ENCODE measurements at regions not wholly inside any gene's neighbourhood (a gene's known extent, or its start where the extent isn't known, plus 50 kb on each side); places are given as distances from the start of the nearest gene placed in this dataset.

DNA sequence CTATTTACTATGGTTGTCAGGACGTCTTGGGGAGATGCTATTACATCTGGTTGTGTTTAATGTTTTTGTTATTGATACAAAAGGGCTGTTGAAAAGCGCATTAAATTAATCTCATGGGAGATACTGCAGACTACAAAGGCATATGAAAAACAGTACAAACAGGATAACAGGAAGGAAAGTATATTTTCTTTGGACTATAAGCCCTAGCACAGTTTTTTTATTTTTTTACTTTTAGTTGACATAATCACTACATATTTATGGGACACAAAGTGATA is 341.3 kb downstream of the ARL4A start:
- no peak for ATAC-seq
- no peak overlapping the region for H3K27ac ChIP-seq
- WGBS, 2 donors (ENCODE audit: low coverage in 1 of 2) = 45 to 68% methylated on average over 2 of the region's 2 CpGs

DNA sequence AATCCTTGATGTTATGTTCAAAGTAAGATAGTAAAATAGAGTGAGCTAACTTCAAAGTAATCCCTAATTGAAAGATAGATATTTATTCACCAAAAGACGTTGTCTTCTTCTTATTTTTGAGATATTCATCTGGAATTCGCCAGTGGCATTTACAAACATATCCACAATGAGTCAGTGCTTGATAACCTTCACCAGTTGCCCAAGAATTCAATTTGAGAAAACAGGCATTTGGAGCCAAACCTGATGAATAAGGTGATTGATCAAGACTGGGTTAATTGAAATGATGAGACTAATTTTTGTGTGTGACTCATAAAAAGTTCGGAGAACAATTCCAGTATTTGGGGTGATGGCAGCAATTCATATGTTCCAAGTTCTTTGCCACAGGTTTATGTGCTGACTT is 344.0 kb downstream of the ARL4A start:
- no peaks in the 10 kb centered on the region for H3K4me1 ChIP-seq
- no peak for ATAC-seq
- no peak overlapping the region for H3K4me3 ChIP-seq
- TF ChIP-seq, protein P1, sequence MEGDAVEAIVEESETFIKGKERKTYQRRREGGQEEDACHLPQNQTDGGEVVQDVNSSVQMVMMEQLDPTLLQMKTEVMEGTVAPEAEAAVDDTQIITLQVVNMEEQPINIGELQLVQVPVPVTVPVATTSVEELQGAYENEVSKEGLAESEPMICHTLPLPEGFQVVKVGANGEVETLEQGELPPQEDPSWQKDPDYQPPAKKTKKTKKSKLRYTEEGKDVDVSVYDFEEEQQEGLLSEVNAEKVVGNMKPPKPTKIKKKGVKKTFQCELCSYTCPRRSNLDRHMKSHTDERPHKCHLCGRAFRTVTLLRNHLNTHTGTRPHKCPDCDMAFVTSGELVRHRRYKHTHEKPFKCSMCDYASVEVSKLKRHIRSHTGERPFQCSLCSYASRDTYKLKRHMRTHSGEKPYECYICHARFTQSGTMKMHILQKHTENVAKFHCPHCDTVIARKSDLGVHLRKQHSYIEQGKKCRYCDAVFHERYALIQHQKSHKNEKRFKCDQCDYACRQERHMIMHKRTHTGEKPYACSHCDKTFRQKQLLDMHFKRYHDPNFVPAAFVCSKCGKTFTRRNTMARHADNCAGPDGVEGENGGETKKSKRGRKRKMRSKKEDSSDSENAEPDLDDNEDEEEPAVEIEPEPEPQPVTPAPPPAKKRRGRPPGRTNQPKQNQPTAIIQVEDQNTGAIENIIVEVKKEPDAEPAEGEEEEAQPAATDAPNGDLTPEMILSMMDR (IDR thresholded peaks at IDR 0.05) = no peak
- TF ChIP-seq POLR2AphosphoS5 (IDR thresholded peaks at IDR 0.05) (no peak), POLR2A (IDR thresholded peaks at IDR 0.05) (no peak), EP300 (IDR thresholded peaks at IDR 0.05) (no peak)
- no peaks in the 10 kb centered on the region for H3K9me3 ChIP-seq
- H3K27ac ChIP-seq = no peak overlapping the region
- H3K27me3 ChIP-seq = no peaks in the 10 kb centered on the region
- H3K36me3 ChIP-seq = no peaks in the 10 kb centered on the region
- WGBS, 2 donors (ENCODE audit: low coverage in 1 of 2) = 84 to 88% methylated on average over 3 of the region's 3 CpGs

More for the DNA sequence above, 341.3 kb downstream of the ARL4A start:
- no peak for TF ChIP-seq POLR2AphosphoS5 (IDR thresholded peaks at IDR 0.05)
- no peak for TF ChIP-seq POLR2A (IDR thresholded peaks at IDR 0.05)
- no peaks in the 10 kb centered on the region for H3K36me3 ChIP-seq
- H3K27me3 ChIP-seq = no peaks in the 10 kb centered on the region
- H3K4me1 ChIP-seq = no peaks in the 10 kb centered on the region
- H3K4me3 ChIP-seq = no peak overlapping the region
- H3K9me3 ChIP-seq = no peaks in the 10 kb centered on the region

DNA sequence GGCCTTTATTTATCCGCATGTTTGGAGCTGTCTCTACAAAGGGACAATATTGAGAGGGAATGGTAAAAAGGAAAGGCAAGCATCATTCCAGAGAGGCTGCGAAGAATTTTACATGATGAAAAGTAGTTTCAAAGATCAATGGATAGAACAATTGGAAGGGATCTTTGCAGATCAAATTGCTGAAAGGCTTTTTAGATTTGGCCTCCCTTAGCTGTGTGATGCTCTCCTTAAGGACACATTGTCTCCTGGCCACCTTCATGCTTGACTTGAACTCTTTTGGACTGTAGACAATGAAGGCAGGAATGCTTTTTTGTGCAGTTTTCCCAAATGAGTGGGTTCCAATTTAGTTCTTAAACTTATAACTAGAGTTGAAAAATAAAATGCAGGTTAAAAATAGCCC is 344.7 kb downstream of the ARL4A start:
- ATAC-seq = no peak
- Histone ChIP-seq H3K4me3 (no peak overlapping the region), H3K36me3 (no peaks in the 10 kb centered on the region), H3K27me3 (no peaks in the 10 kb centered on the region), H3K9me3 (no peaks in the 10 kb centered on the region), H3K27ac (no peak overlapping the region), H3K4me1 (no peaks in the 10 kb centered on the region)
- WGBS, 2 donors (ENCODE audit: low coverage in 1 of 2) = 80 to 86% methylated on average over 1 to 2 of the region's 2 CpGs
- TF ChIP-seq EP300 (IDR thresholded peaks at IDR 0.05) (no peak), POLR2AphosphoS5 (IDR thresholded peaks at IDR 0.05) (no peak), POLR2A (IDR thresholded peaks at IDR 0.05) (no peak)
- TF ChIP-seq, protein P1 (IDR thresholded peaks at IDR 0.05) = no peak

DNA sequence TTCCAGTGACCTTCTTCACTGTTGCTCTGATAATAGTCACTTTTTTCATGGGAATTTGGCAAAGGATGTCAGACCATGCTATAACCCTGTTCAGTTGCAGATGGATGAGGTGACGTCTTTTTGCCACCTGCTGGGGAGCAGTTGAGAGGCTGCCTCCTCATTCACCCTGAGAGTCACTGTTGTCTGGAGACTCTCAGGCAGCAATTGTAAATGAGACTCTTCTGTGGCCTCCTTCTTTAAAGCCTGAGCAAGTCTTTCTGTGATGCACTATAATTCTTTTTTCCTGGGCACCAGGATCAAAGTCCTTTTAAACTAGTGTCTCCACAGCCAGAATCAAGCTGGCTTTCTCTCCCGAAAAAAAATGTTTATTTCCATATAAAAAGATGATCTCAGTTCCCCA is 345.1 kb downstream of the ARL4A start:
- H3K9me3 ChIP-seq = no peaks in the 10 kb centered on the region
- no peak for ATAC-seq
- no peaks in the 10 kb centered on the region for H3K27me3 ChIP-seq
- no peak overlapping the region for H3K27ac ChIP-seq
- 33% methylated on average over 2 of the region's 2 CpGs; no CpG with 5 or more reads in 1 of the 2 donors for WGBS, 2 donors (ENCODE audit: low coverage in 1 of 2)
- H3K4me3 ChIP-seq = no peak overlapping the region
- H3K4me1 ChIP-seq = peaks cover 0 to 1% (median 0%) of the 10 kb centered on the region in 3 donors
- TF ChIP-seq POLR2A (IDR thresholded peaks at IDR 0.05) = no peak
- TF ChIP-seq, protein P1 (IDR thresholded peaks at IDR 0.05) = no peak
- H3K36me3 ChIP-seq = no peaks in the 10 kb centered on the region

DNA sequence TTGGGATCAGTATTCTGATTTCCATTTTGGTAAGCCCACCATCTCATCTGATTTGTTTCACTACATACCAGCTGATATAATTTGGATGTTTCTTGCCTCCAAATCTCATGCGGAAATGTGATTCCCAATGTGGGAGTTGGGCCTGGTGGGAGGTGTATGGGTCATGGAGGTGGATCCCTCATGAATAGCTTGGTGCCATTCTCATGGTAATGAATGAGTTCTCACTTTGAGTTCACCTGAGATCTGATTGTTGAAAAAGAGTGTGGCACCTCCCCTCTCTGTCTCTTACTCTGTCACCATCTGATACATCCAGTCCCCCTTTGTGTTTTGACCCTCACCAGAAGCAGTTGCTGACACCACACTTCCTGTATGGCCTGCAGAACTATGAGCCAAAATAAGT is 347.3 kb downstream of the ARL4A start:
- 90 to 92% methylated on average over 1 of the region's 1 CpG for WGBS, 2 donors (ENCODE audit: low coverage in 1 of 2)
- Histone ChIP-seq H3K36me3 (no peaks in the 10 kb centered on the region), H3K9me3 (no peaks in the 10 kb centered on the region), H3K27me3 (no peaks in the 10 kb centered on the region), H3K27ac (no peak overlapping the region), H3K4me1 (peaks cover 0 to 4% (median 0%) of the 10 kb centered on the region in 3 donors), H3K4me3 (no peak overlapping the region)
- no peak for TF ChIP-seq POLR2AphosphoS5 (IDR thresholded peaks at IDR 0.05)
- TF ChIP-seq, protein P1 (IDR thresholded peaks at IDR 0.05) = no peak
- TF ChIP-seq EP300 (IDR thresholded peaks at IDR 0.05) = no peak
- no peak for TF ChIP-seq POLR2A (IDR thresholded peaks at IDR 0.05)
- ATAC-seq = no peak

DNA sequence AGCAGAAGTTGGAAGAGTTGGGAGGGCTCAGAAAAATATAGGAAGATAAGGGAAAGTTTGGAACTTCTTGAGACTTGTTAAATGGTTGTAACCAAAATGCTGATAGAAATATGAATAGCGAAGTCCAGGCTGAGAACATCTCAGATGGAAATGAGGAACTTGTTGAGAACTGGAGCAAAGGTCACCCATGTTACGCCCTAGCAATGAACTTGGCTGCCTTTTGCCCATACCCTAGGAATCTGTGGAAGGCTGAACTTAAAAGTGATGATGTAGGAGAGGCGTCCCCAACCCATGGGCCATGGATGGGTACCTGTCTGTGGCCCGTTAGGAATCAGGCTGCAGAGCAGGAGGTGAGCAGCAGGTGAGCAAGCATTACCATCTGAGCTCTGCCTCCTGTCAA is 347.8 kb downstream of the ARL4A start:
- 82 to 94% methylated on average over 2 to 4 of the region's 4 CpGs for WGBS, 2 donors (ENCODE audit: low coverage in 1 of 2)
- no peak overlapping the region for H3K27ac ChIP-seq
- no peaks in the 10 kb centered on the region for H3K27me3 ChIP-seq

More for the DNA sequence above, 347.8 kb downstream of the ARL4A start:
- Histone ChIP-seq H3K4me1 (peaks cover 0 to 4% (median 0%) of the 10 kb centered on the region in 3 donors), H3K36me3 (no peaks in the 10 kb centered on the region), H3K4me3 (no peak overlapping the region), H3K9me3 (no peaks in the 10 kb centered on the region)
- TF ChIP-seq EP300 (IDR thresholded peaks at IDR 0.05) = no peak
- TF ChIP-seq POLR2A (IDR thresholded peaks at IDR 0.05) = no peak
- TF ChIP-seq, protein P1 (IDR thresholded peaks at IDR 0.05) = no peak
- ATAC-seq = no peak
